Naive B cell (primary cell): ENCODE measurements at regions not wholly inside any gene's neighbourhood (a gene's known extent, or its start where the extent isn't known, plus 50 kb on each side); places are given as distances from the start of the nearest gene placed in this dataset.
"Not testable (repeated sequence)": the region's sequence is repeated elsewhere in the genome, so short reads cannot be mapped to it uniquely, and the experiment has no call there.

Experiments
- ATAC-seq, 2 donors: fragments of 150-1000 bp; cut with Tn5 transposase; 2 replicates each; pipeline ENCODE4 v1.10.0; 2021; ENCODE audit warnings: low read depth in 2 of 2, mild to moderate bottlenecking in 2 of 2, moderate library complexity in 2 of 2
- DNase-seq: peaks from one replicate; pipeline ENCODE4 v3.0.0; 2022
- H3K27ac Mint-ChIP-seq, 6 donors: one replicate each; pipeline ENCODE4 v1.8.0; 2020 to 2022; ENCODE audit warnings: mild to moderate bottlenecking in 6 of 6, mixed read lengths in 6 of 6, moderate library complexity in 5 of 6, inconsistent platforms in 2 of 6
- H3K27me3 Mint-ChIP-seq, 3 donors: one replicate each; pipeline ENCODE4 v1.8.0; 2021 to 2022; ENCODE audit warnings: mixed read lengths in 3 of 3, mild to moderate bottlenecking in 1 of 3
- H3K36me3 Mint-ChIP-seq, 2 donors: one replicate each; pipeline ENCODE4 v1.8.0; 2020 to 2022; ENCODE audit warnings: mixed read lengths in 2 of 2, inconsistent platforms in 1 of 2, mild to moderate bottlenecking in 1 of 2
- H3K4me1 Mint-ChIP-seq, 3 donors: one replicate each; pipeline ENCODE4 v1.8.0; 2020 to 2022; ENCODE audit warnings: mixed read lengths in 3 of 3, inconsistent platforms in 1 of 3, mild to moderate bottlenecking in 1 of 3, moderate library complexity in 1 of 3
- H3K4me3 Mint-ChIP-seq, 8 donors: one replicate each; pipeline ENCODE4 v1.8.0; 2020 to 2022; ENCODE audit warnings: mild to moderate bottlenecking in 8 of 8, mixed read lengths in 8 of 8, moderate library complexity in 8 of 8, inconsistent platforms in 2 of 8
- H3K9me3 Mint-ChIP-seq, 7 donors: one replicate each; pipeline ENCODE4 v1.8.0; 2020 to 2022; ENCODE audit warnings: mixed read lengths in 7 of 7, mild to moderate bottlenecking in 5 of 7, inconsistent platforms in 2 of 7, moderate library complexity in 1 of 7

GRCh38 chr1:220438741-220439140 is 89.2 kb upstream of the MARK1 start:
- Mint-ChIP-seq H3K36me3 (no peaks in the 10 kb centered on the region), H3K4me1 (no peaks in the 10 kb centered on the region), H3K27me3 (peaks cover 13 to 19% (median 19%) of the 10 kb centered on the region in 3 donors), H3K4me3 (no peak overlapping the region), H3K9me3 (peaks cover 0 to 15% (median under 1%) of the 10 kb centered on the region in 7 donors), H3K27ac (peak overlapping the region in 1 of 6 donors; percentile 9)
- DNase-seq: no peak
- no peak for ATAC-seq

GRCh38 chr1:220432408-220432807 is 95.5 kb upstream of the MARK1 start:
- Mint-ChIP-seq H3K4me1 (no peaks in the 10 kb centered on the region), H3K36me3 (no peaks in the 10 kb centered on the region), H3K9me3 (peaks cover 0 to 1% (median 0%) of the 10 kb centered on the region in 7 donors), H3K27ac (no peak overlapping the region), H3K27me3 (peaks cover 15 to 22% (median 15%) of the 10 kb centered on the region in 3 donors), H3K4me3 (no peak overlapping the region)
- no peak for DNase-seq
- no peak for ATAC-seq

GRCh38 chr1:220431554-220432239 is 96.2 kb upstream of the MARK1 start:
- peaks cover 0 to 4% (median 0%) of the 10 kb centered on the region in 7 donors for H3K9me3 Mint-ChIP-seq
- no peak for ATAC-seq
- H3K36me3 Mint-ChIP-seq: no peaks in the 10 kb centered on the region
- no peaks in the 10 kb centered on the region for H3K4me1 Mint-ChIP-seq
- no peak overlapping the region for H3K4me3 Mint-ChIP-seq
- DNase-seq: no peak
- H3K27ac Mint-ChIP-seq: no peak overlapping the region
- peaks cover 15 to 25% (median 19%) of the 10 kb centered on the region in 3 donors for H3K27me3 Mint-ChIP-seq

GRCh38 chr1:220430586-220430985 is 97.3 kb upstream of the MARK1 start:
- H3K4me1 Mint-ChIP-seq: no peaks in the 10 kb centered on the region
- no peak overlapping the region for H3K27ac Mint-ChIP-seq
- H3K4me3 Mint-ChIP-seq: no peak overlapping the region
- H3K27me3 Mint-ChIP-seq: peaks cover 15 to 25% (median 19%) of the 10 kb centered on the region in 3 donors
- no peaks in the 10 kb centered on the region for H3K36me3 Mint-ChIP-seq
- H3K9me3 Mint-ChIP-seq: peaks cover 0 to 4% (median 0%) of the 10 kb centered on the region in 7 donors
- no peak for DNase-seq
- ATAC-seq: no peak

- Mint-ChIP-seq H3K27me3 (peaks cover 15 to 25% (median 19%) of the 10 kb centered on the region in 3 donors), H3K4me3 (no peak overlapping the region), H3K9me3 (peaks cover 0 to 4% (median 0%) of the 10 kb centered on the region in 7 donors), H3K36me3 (no peaks in the 10 kb centered on the region), H3K4me1 (no peaks in the 10 kb centered on the region), H3K27ac (no peak overlapping the region)
- DNase-seq (no peak), ATAC-seq (no peak)
Observed at GRCh38 chr1:220430059-220430458, 97.9 kb upstream of the MARK1 start.

- H3K4me3 Mint-ChIP-seq: no peak overlapping the region
- no peak for DNase-seq
- H3K36me3 Mint-ChIP-seq: no peaks in the 10 kb centered on the region
- H3K4me1 Mint-ChIP-seq: no peaks in the 10 kb centered on the region
- H3K9me3 Mint-ChIP-seq: peaks cover 0 to 4% (median 0%) of the 10 kb centered on the region in 7 donors
- peaks cover 10 to 14% (median 13%) of the 10 kb centered on the region in 3 donors for H3K27me3 Mint-ChIP-seq
- no peak overlapping the region for H3K27ac Mint-ChIP-seq
- no peak for ATAC-seq
Observed at GRCh38 chr1:220426989-220427388, 100.9 kb upstream of the MARK1 start.

GRCh38 chr1:220425852-220426251 is 102.1 kb upstream of the MARK1 start:
- H3K4me3 Mint-ChIP-seq: no peak overlapping the region
- ATAC-seq (no peak), DNase-seq (no peak)
- no peak overlapping the region for H3K27ac Mint-ChIP-seq
- H3K9me3 Mint-ChIP-seq: peaks cover 0 to 4% (median 0%) of the 10 kb centered on the region in 7 donors
- no peaks in the 10 kb centered on the region for H3K4me1 Mint-ChIP-seq
- H3K27me3 Mint-ChIP-seq: peaks cover 12 to 15% (median 14%) of the 10 kb centered on the region in 3 donors
- no peaks in the 10 kb centered on the region for H3K36me3 Mint-ChIP-seq

GRCh38 chr1:220421508-220421907 is 106.4 kb upstream of the MARK1 start:
- H3K27ac Mint-ChIP-seq: no peak overlapping the region
- no peak for DNase-seq
- H3K4me1 Mint-ChIP-seq: no peaks in the 10 kb centered on the region
- ATAC-seq: no peak
- H3K4me3 Mint-ChIP-seq: no peak overlapping the region
- no peaks in the 10 kb centered on the region for H3K9me3 Mint-ChIP-seq
- no peaks in the 10 kb centered on the region for H3K36me3 Mint-ChIP-seq
- H3K27me3 Mint-ChIP-seq: peaks cover 0 to 10% (median 10%) of the 10 kb centered on the region in 3 donors

- Mint-ChIP-seq H3K9me3 (no peaks in the 10 kb centered on the region), H3K4me3 (no peak overlapping the region), H3K27ac (no peak overlapping the region), H3K27me3 (peaks cover 0 to 10% (median 10%) of the 10 kb centered on the region in 3 donors), H3K36me3 (no peaks in the 10 kb centered on the region), H3K4me1 (no peaks in the 10 kb centered on the region)
- ATAC-seq (no peak), DNase-seq (no peak)
Observed at GRCh38 chr1:220420726-220421125, 107.2 kb upstream of the MARK1 start.

GRCh38 chr1:220412382-220412781 is 115.6 kb upstream of the MARK1 start:
- not testable (repeated sequence) for H3K27ac Mint-ChIP-seq, DNase-seq, H3K36me3 Mint-ChIP-seq, ATAC-seq, H3K27me3 Mint-ChIP-seq, H3K4me3 Mint-ChIP-seq, H3K4me1 Mint-ChIP-seq, H3K9me3 Mint-ChIP-seq

GRCh38 chr1:220410611-220411010 is 117.3 kb upstream of the MARK1 start:
- ATAC-seq (no peak), DNase-seq (no peak)
- Mint-ChIP-seq H3K4me1 (no peaks in the 10 kb centered on the region), H3K36me3 (no peaks in the 10 kb centered on the region), H3K27me3 (peaks cover 0 to 5% (median 2%) of the 10 kb centered on the region in 3 donors), H3K9me3 (peaks cover 0 to 4% (median 0%) of the 10 kb centered on the region in 7 donors), H3K27ac (no peak overlapping the region), H3K4me3 (no peak overlapping the region)

- DNase-seq: no peak
- Mint-ChIP-seq H3K4me3 (no peak overlapping the region), H3K36me3 (no peaks in the 10 kb centered on the region), H3K4me1 (no peaks in the 10 kb centered on the region), H3K27ac (no peak overlapping the region), H3K9me3 (peaks cover 0 to 11% (median 0%) of the 10 kb centered on the region in 7 donors), H3K27me3 (peaks cover 0 to 5% (median 4%) of the 10 kb centered on the region in 3 donors)
- ATAC-seq: no peak
Observed at GRCh38 chr1:220409771-220410595, 118.0 kb upstream of the MARK1 start.

GRCh38 chr1:220407191-220407590 is 120.7 kb upstream of the MARK1 start:
- Mint-ChIP-seq H3K27ac (no peak overlapping the region), H3K4me3 (no peak overlapping the region), H3K27me3 (peaks cover 26 to 29% (median 26%) of the 10 kb centered on the region in 3 donors), H3K36me3 (no peaks in the 10 kb centered on the region), H3K4me1 (no peaks in the 10 kb centered on the region), H3K9me3 (peaks cover 0 to 22% (median 4%) of the 10 kb centered on the region in 7 donors)
- DNase-seq (no peak), ATAC-seq (no peak)

- ATAC-seq: no peak
- no peaks in the 10 kb centered on the region for H3K4me1 Mint-ChIP-seq
- H3K27ac Mint-ChIP-seq: no peak overlapping the region
- peaks cover 19 to 32% (median 28%) of the 10 kb centered on the region in 3 donors for H3K27me3 Mint-ChIP-seq
- no peaks in the 10 kb centered on the region for H3K36me3 Mint-ChIP-seq
- peaks cover 0 to 27% (median 4%) of the 10 kb centered on the region in 7 donors for H3K9me3 Mint-ChIP-seq
- no peak overlapping the region for H3K4me3 Mint-ChIP-seq
- no peak for DNase-seq
Observed at GRCh38 chr1:220398238-220398637, 126.0 kb upstream of the RAB3GAP2 start.
